Breast epithelium (tissue), 4 donors: ENCODE measurements at regions not wholly inside any gene's neighbourhood (a gene's known extent, or its start where the extent isn't known, plus 50 kb on each side); places are given as distances from the start of the nearest gene placed in this dataset.
"Not testable (repeated sequence)": the region's sequence is repeated elsewhere in the genome, so short reads cannot be mapped to it uniquely, and the experiment has no call there.

Experiments used
- DNase-seq, 2 donors: peaks; one replicate each; pipeline ENCODE4 v3.0.0-alpha.2; 2019; ENCODE audit warnings: low spot score in 2 of 2
- H3K27ac ChIP-seq, 2 donors: fragments of 200-600 bp; sonication (generic) in 1 of 2; one replicate each; pipeline ENCODE4 v1.5.1; 2016 to 2019; ENCODE audit warnings: mild to moderate bottlenecking in 1 of 2
- H3K27me3 ChIP-seq, 2 donors: fragments of 200-600 bp; sonication (generic) in 1 of 2; one replicate each; pipeline versions ENCODE4 v1.5.1 to v1.6.0; 2017 to 2019; ENCODE audit warnings: control low read depth in 1 of 2, mild to moderate bottlenecking in 1 of 2
- H3K36me3 ChIP-seq: fragments of 200-600 bp; one replicate; pipeline ENCODE4 v1.5.1; 2019
- H3K4me1 ChIP-seq, 2 donors: fragments of 200-600 bp; sonication (generic); one replicate each; pipeline ENCODE4 v1.5.1; 2016 to 2019; ENCODE audit warnings: control low read depth in 1 of 2
- H3K4me3 ChIP-seq, 3 donors: fragments of 200-600 bp; sonication (generic); 1 replicate in 2 of 3; 2 replicates in 1 of 3; pipeline ENCODE4 v1.5.1; 2016 to 2019; ENCODE audit warnings: mild to moderate bottlenecking in 3 of 3, moderate library complexity in 2 of 3
- H3K9me3 ChIP-seq, 2 donors: fragments of 200-600 bp; sonication (generic) in 1 of 2; one replicate each; pipeline ENCODE4 v1.5.1; 2016 to 2019; ENCODE audit warnings: control low read depth in 1 of 2
- POLR2A ChIP-seq: fragments of 450-650 bp; IDR thresholded peaks from one replicate; pipeline ENCODE4 v1.6.1; 2016; ENCODE audit warnings: antibody characterized with exemption, mild to moderate bottlenecking, moderate library complexity
- POLR2AphosphoS5 ChIP-seq, 3 donors: sonication (generic); formaldehyde crosslinking; IDR thresholded peaks; one replicate each; pipeline ENCODE4 v1.6.1; 2017; ENCODE audit warnings: antibody characterized with exemption in 3 of 3
- intact Hi-C: fragments of 100-400 bp; cut with DNase I; formaldehyde crosslinking; loops from one replicate; pipeline ENCODE4 v1.15.1; 2023; ENCODE audit warnings: low total_unique reads
- TF ChIP-seq, protein P1 (sequence below), 3 donors: fragments of 450-650 bp; IDR thresholded peaks; one replicate each; pipeline ENCODE4 v1.5.1; 2016 to 2017; ENCODE audit warnings: antibody characterized with exemption in 3 of 3, mild to moderate bottlenecking in 3 of 3, moderate library complexity in 3 of 3

GRCh38 chr10:44749151-44749550 lies 162.0 kb upstream of the TMEM72 start:
- no peak for DNase-seq
- H3K27ac ChIP-seq, result no peak overlapping the region
- H3K9me3 ChIP-seq, result peaks cover 0 to 9% of the 10 kb centered on the region in 2 donors
- TF ChIP-seq POLR2A (no peak), POLR2AphosphoS5 (IDR thresholded peaks at IDR 0.05) (no peak)
- TF ChIP-seq, protein P1, sequence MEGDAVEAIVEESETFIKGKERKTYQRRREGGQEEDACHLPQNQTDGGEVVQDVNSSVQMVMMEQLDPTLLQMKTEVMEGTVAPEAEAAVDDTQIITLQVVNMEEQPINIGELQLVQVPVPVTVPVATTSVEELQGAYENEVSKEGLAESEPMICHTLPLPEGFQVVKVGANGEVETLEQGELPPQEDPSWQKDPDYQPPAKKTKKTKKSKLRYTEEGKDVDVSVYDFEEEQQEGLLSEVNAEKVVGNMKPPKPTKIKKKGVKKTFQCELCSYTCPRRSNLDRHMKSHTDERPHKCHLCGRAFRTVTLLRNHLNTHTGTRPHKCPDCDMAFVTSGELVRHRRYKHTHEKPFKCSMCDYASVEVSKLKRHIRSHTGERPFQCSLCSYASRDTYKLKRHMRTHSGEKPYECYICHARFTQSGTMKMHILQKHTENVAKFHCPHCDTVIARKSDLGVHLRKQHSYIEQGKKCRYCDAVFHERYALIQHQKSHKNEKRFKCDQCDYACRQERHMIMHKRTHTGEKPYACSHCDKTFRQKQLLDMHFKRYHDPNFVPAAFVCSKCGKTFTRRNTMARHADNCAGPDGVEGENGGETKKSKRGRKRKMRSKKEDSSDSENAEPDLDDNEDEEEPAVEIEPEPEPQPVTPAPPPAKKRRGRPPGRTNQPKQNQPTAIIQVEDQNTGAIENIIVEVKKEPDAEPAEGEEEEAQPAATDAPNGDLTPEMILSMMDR (IDR thresholded peaks at IDR 0.05), result no peak
- no peaks in the 10 kb centered on the region for H3K36me3 ChIP-seq
- H3K27me3 ChIP-seq, result no peaks in the 10 kb centered on the region
- intact Hi-C loops, result no loop called here
- H3K4me1 ChIP-seq, result no peaks in the 10 kb centered on the region
- H3K4me3 ChIP-seq, result no peak overlapping the region

GRCh38 chr10:44752451-44753441 lies 158.4 kb upstream of the TMEM72 start:
- no peak overlapping the region for H3K27ac ChIP-seq
- no peaks in the 10 kb centered on the region for H3K36me3 ChIP-seq
- H3K27me3 ChIP-seq, result no peaks in the 10 kb centered on the region
- no peak for DNase-seq
- no peak overlapping the region for H3K4me3 ChIP-seq
- no peak for TF ChIP-seq POLR2A
- TF ChIP-seq, protein P1 (IDR thresholded peaks at IDR 0.05), result no peak
- no peak for TF ChIP-seq POLR2AphosphoS5 (IDR thresholded peaks at IDR 0.05)
- H3K4me1 ChIP-seq, result no peaks in the 10 kb centered on the region
- intact Hi-C loops, result no loop called here
- peaks cover 0 to 8% of the 10 kb centered on the region in 2 donors for H3K9me3 ChIP-seq

DNA sequence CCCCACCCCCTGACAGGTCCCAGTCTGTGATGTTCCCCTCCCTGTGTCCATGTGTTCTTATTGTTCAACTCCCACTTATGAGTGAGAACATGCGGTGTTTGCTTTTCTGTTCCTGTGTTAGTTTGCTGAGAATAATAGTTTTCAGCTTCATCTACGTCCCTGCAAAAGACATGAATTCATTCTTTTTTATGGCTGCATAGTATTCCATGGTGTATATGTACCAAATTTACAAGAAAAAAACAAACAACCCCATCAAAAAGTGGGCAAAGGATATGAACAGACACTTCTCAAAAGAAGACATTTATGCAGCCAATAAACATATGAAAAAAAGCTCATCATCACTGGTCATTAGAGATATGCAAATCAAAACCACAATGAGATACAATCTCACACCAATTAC lies 156.8 kb upstream of the TMEM72 start:
- H3K27me3 ChIP-seq, H3K27ac ChIP-seq, H3K4me1 ChIP-seq, H3K36me3 ChIP-seq, DNase-seq, H3K9me3 ChIP-seq, H3K4me3 ChIP-seq, intact Hi-C loops: not testable (repeated sequence)

DNA sequence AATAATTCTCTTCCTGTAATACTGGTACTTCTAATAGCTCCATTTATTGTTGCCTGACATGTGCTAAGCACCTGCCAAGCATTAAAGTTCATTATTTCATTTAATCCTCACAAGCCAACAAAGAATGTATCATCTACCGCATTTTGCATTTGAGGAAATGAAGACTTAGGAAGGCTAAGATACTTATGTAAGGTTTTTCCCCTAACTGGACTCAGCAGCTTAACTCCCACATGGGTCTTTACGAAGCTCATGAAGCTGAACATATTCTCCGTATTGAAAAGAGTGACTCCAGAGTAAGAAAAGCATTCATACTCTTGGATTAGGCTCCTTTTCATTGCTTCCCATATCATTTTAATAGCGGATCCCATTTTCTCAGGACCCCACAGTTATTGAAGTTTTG lies 155.7 kb upstream of the TMEM72 start:
- no peak for DNase-seq
- TF ChIP-seq, protein P1 (IDR thresholded peaks at IDR 0.05), result no peak
- TF ChIP-seq POLR2AphosphoS5 (IDR thresholded peaks at IDR 0.05), result no peak
- no peak for TF ChIP-seq POLR2A
- H3K27ac ChIP-seq, result no peak overlapping the region
- H3K9me3 ChIP-seq, result no peaks in the 10 kb centered on the region
- no peaks in the 10 kb centered on the region for H3K27me3 ChIP-seq
- intact Hi-C loops, result no loop called here
- no peak overlapping the region for H3K4me3 ChIP-seq
- no peaks in the 10 kb centered on the region for H3K36me3 ChIP-seq
- no peaks in the 10 kb centered on the region for H3K4me1 ChIP-seq

DNA sequence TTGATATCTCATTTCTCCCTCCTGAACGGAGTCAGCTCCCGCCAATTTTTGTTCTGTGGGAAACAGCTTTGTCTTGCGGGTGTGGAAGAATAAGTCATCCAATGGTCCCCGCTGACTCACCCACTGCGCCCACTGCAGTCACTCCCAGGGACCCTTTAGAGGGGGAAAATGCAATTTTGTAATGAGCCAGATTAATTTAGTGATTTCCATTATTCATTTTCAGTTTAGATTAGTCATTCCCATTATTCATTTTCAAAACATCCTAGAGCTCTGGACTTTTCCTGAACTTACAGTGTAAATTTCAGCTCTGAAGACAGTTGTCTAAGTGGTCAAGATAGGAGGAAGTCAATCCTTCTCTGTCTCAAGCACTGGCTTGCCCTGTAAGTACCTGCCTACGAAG lies 154.9 kb upstream of the TMEM72 start:
- intact Hi-C loops, result no loop called here
- H3K36me3 ChIP-seq, result no peaks in the 10 kb centered on the region
- no peak overlapping the region for H3K27ac ChIP-seq
- TF ChIP-seq POLR2A (no peak), POLR2AphosphoS5 (IDR thresholded peaks at IDR 0.05) (no peak)
- TF ChIP-seq, protein P1 (IDR thresholded peaks at IDR 0.05), result no peak
- H3K4me1 ChIP-seq, result no peaks in the 10 kb centered on the region
- no peaks in the 10 kb centered on the region for H3K9me3 ChIP-seq
- no peak for DNase-seq
- H3K27me3 ChIP-seq, result no peaks in the 10 kb centered on the region
- no peak overlapping the region for H3K4me3 ChIP-seq
